ENCODE measurements at regions not wholly inside any gene's neighbourhood (a gene's known extent, or its start where the extent isn't known, plus 50 kb on each side); places are given as distances from the start of the nearest gene placed in this dataset.

GRCh38 chr16:64013856-64014255 is 1108.0 kb downstream of the CDH11 start:
- H3K4me2 ChIP-seq (ENCODE audit: control insufficient read depth, extremely low read depth, insufficient read depth, low read depth, low read length): no peak overlapping the region
- no peak overlapping the region for H3K27ac ChIP-seq (ENCODE audit: control insufficient read depth, insufficient read depth, low read length)
- no peaks in the 10 kb centered on the region for H3K9me3 ChIP-seq (ENCODE audit: control insufficient read depth, low read depth, low read length)
- H3K36me3 ChIP-seq (ENCODE audit: control insufficient read depth in 2 of 2, extremely low read depth in 1 of 2, insufficient read depth in 2 of 2, low read length in 2 of 2): no peaks in the 10 kb centered on the region
- no peaks in the 10 kb centered on the region for H4K20me1 ChIP-seq (ENCODE audit: control insufficient read depth, extremely low read depth, insufficient read depth, low read length)
- no peak for TF ChIP-seq EZH2 (IDR thresholded peaks at IDR 0.05; ENCODE audit: low read length)
- no peak for TF ChIP-seq CTCF (optimal IDR thresholded peaks at IDR 0.05 in 1 of 3, IDR thresholded peaks at IDR 0.05 in 1 of 3, conservative IDR thresholded peaks at IDR 0.05 in 1 of 3; ENCODE audit: extremely low read depth in 1 of 3, insufficient read depth in 2 of 3, low read length in 3 of 3)
- DNase-seq (ENCODE audit: low read depth, low spot score) (no peak), FAIRE-seq (no peak)
- no peaks in the 10 kb centered on the region for H3K27me3 ChIP-seq (ENCODE audit: control insufficient read depth, extremely low read depth, insufficient read depth, low read length)
- no peaks in the 10 kb centered on the region for H3K79me2 ChIP-seq (ENCODE audit: control insufficient read depth, insufficient read depth, low read length)
- no peak overlapping the region for H3K4me3 ChIP-seq (ENCODE audit: control insufficient read depth in 2 of 3, extremely low read depth in 1 of 3, insufficient read depth in 2 of 3, low read depth in 1 of 3, low read length in 3 of 3)
- no peaks in the 10 kb centered on the region for H3K4me1 ChIP-seq (ENCODE audit: control insufficient read depth, extremely low read depth, insufficient read depth, low read length)
- dilution Hi-C loops (cut with MboI; ENCODE audit: extremely low pct_ligation_motif_present, low sequenced_read_pairs): no loop called here
- H2AFZ ChIP-seq (ENCODE audit: control insufficient read depth, low read length): no peak overlapping the region
- H3K9me1 ChIP-seq (ENCODE audit: control insufficient read depth, extremely low read depth, insufficient read depth, low read length): no peaks in the 10 kb centered on the region
- H3K9ac ChIP-seq (ENCODE audit: control insufficient read depth, extremely low read depth, insufficient read depth, low read length): no peak overlapping the region

GRCh38 chr16:64012166-64012565 is 1109.7 kb downstream of the CDH11 start:
- H3K79me2 ChIP-seq (ENCODE audit: control insufficient read depth, insufficient read depth, low read length): no peaks in the 10 kb centered on the region
- no peaks in the 10 kb centered on the region for H3K4me1 ChIP-seq (ENCODE audit: control insufficient read depth, extremely low read depth, insufficient read depth, low read length)
- H3K9ac ChIP-seq (ENCODE audit: control insufficient read depth, extremely low read depth, insufficient read depth, low read length): no peak overlapping the region
- H3K9me3 ChIP-seq (ENCODE audit: control insufficient read depth, low read depth, low read length): no peaks in the 10 kb centered on the region
- H3K27ac ChIP-seq (ENCODE audit: control insufficient read depth, insufficient read depth, low read length): no peak overlapping the region
- H3K4me3 ChIP-seq (ENCODE audit: control insufficient read depth in 2 of 3, extremely low read depth in 1 of 3, insufficient read depth in 2 of 3, low read depth in 1 of 3, low read length in 3 of 3): no peak overlapping the region
- TF ChIP-seq EZH2 (IDR thresholded peaks at IDR 0.05; ENCODE audit: low read length) (no peak), CTCF (optimal IDR thresholded peaks at IDR 0.05 in 1 of 3, IDR thresholded peaks at IDR 0.05 in 1 of 3, conservative IDR thresholded peaks at IDR 0.05 in 1 of 3; ENCODE audit: extremely low read depth in 1 of 3, insufficient read depth in 2 of 3, low read length in 3 of 3) (no peak)
- dilution Hi-C loops (cut with MboI; ENCODE audit: extremely low pct_ligation_motif_present, low sequenced_read_pairs): no loop called here
- FAIRE-seq (no peak), DNase-seq (ENCODE audit: low read depth, low spot score) (no peak)
- H2AFZ ChIP-seq (ENCODE audit: control insufficient read depth, low read length): no peak overlapping the region
- no peak overlapping the region for H3K4me2 ChIP-seq (ENCODE audit: control insufficient read depth, extremely low read depth, insufficient read depth, low read depth, low read length)
- no peaks in the 10 kb centered on the region for H4K20me1 ChIP-seq (ENCODE audit: control insufficient read depth, extremely low read depth, insufficient read depth, low read length)
- no peaks in the 10 kb centered on the region for H3K36me3 ChIP-seq (ENCODE audit: control insufficient read depth in 2 of 2, extremely low read depth in 1 of 2, insufficient read depth in 2 of 2, low read length in 2 of 2)
- H3K9me1 ChIP-seq (ENCODE audit: control insufficient read depth, extremely low read depth, insufficient read depth, low read length): no peaks in the 10 kb centered on the region
- H3K27me3 ChIP-seq (ENCODE audit: control insufficient read depth, extremely low read depth, insufficient read depth, low read length): no peaks in the 10 kb centered on the region

Data from keratinocyte (primary cell).